H9 (cell line): ENCODE measurements at regions not wholly inside any gene's neighbourhood (a gene's known extent, or its start where the extent isn't known, plus 50 kb on each side); places are given as distances from the start of the nearest gene placed in this dataset.

Source experiments
- DNase-seq: peaks from one replicate; pipeline ENCODE4 v3.0.0-alpha.2; 2017
- H2AFZ ChIP-seq: one replicate; pipeline ENCODE4 v1.6.1; 2013; ENCODE audit warnings: mild to moderate bottlenecking, low read length, control low read depth, moderate library complexity
- H2AK5ac ChIP-seq: 2 replicates; pipeline ENCODE4 v1.6.1; 2013; ENCODE audit warnings: low read length, control low read depth, mixed read lengths; ENCODE audit not compliant: insufficient read length
- H2BK120ac ChIP-seq: one replicate; pipeline ENCODE4 v1.6.1; 2013; ENCODE audit warnings: low read depth, mild to moderate bottlenecking, low read length, control low read depth, inconsistent platforms; ENCODE audit not compliant: poor library complexity, severe bottlenecking
- H2BK12ac ChIP-seq: 2 replicates; pipeline ENCODE4 v1.6.1; 2013; ENCODE audit warnings: low read length, control low read depth, mixed read lengths, low read depth; ENCODE audit not compliant: insufficient read length
- H2BK15ac ChIP-seq: 2 replicates; pipeline ENCODE4 v1.6.1; 2013; ENCODE audit warnings: low read depth, low read length, control low read depth
- H2BK20ac ChIP-seq: one replicate; pipeline ENCODE4 v1.6.1; 2013; ENCODE audit warnings: low read depth, mild to moderate bottlenecking, low read length, control low read depth, inconsistent platforms; ENCODE audit not compliant: poor library complexity, severe bottlenecking
- H2BK5ac ChIP-seq: 2 replicates; pipeline ENCODE4 v1.6.1; 2013; ENCODE audit warnings: low read length, control low read depth, mixed read lengths; ENCODE audit not compliant: insufficient read length
- H3K14ac ChIP-seq: 2 replicates; pipeline ENCODE4 v1.6.1; 2013; ENCODE audit warnings: low read length, control low read depth; ENCODE audit not compliant: insufficient read depth
- H3K18ac ChIP-seq: 2 replicates; pipeline ENCODE4 v1.6.1; 2013; ENCODE audit warnings: low read depth, mild to moderate bottlenecking, mixed read lengths, low read length, control low read depth; ENCODE audit not compliant: insufficient read length
- H3K23ac ChIP-seq: 2 replicates; pipeline ENCODE4 v1.6.1; 2013; ENCODE audit warnings: low read length, control low read depth, mixed read lengths, low read depth; ENCODE audit not compliant: insufficient read length
- H3K23me2 ChIP-seq: 2 replicates; pipeline ENCODE4 v1.6.1; 2013; ENCODE audit warnings: low read depth, mild to moderate bottlenecking, mixed read lengths, low read length, control low read depth; ENCODE audit not compliant: insufficient read length, poor library complexity, severe bottlenecking
- H3K27ac ChIP-seq: 2 replicates; pipeline ENCODE4 v1.5.1; 2013; ENCODE audit warnings: low read length, control low read depth, mixed read lengths, low read depth; ENCODE audit not compliant: insufficient read length
- H3K27me3 ChIP-seq: 2 replicates; pipeline ENCODE4 v1.6.1; 2013; ENCODE audit warnings: low read length, control low read depth, inconsistent platforms; ENCODE audit not compliant: insufficient read depth
- H3K4ac ChIP-seq: 2 replicates; pipeline ENCODE4 v1.6.1; 2013; ENCODE audit warnings: low read depth, mild to moderate bottlenecking, control low read depth, inconsistent platforms, low read length, moderate library complexity
- H3K4me1 ChIP-seq: 2 replicates; pipeline ENCODE4 v1.6.1; 2013; ENCODE audit warnings: low read length, control low read depth, inconsistent platforms; ENCODE audit not compliant: insufficient read depth
- H3K4me2 ChIP-seq: 2 replicates; pipeline ENCODE4 v1.6.1; 2013; ENCODE audit warnings: low read length, control low read depth, mixed read lengths; ENCODE audit not compliant: insufficient read length, insufficient read depth
- H3K56ac ChIP-seq: 2 replicates; pipeline ENCODE4 v1.6.1; 2013; ENCODE audit warnings: low read depth, mild to moderate bottlenecking, mixed read lengths, low read length, control low read depth; ENCODE audit not compliant: insufficient read length
- H3K79me1 ChIP-seq: 2 replicates; pipeline ENCODE4 v1.6.1; 2013; ENCODE audit warnings: low read depth, mild to moderate bottlenecking, moderate library complexity, low read length, control low read depth, inconsistent platforms; ENCODE audit not compliant: insufficient read depth, poor library complexity, severe bottlenecking
- H3K79me2 ChIP-seq: 2 replicates; pipeline ENCODE4 v1.6.1; 2013; ENCODE audit warnings: low read length, control low read depth, inconsistent platforms; ENCODE audit not compliant: insufficient read depth
- H3K9ac ChIP-seq: 2 replicates; pipeline ENCODE4 v1.6.1; 2013; ENCODE audit warnings: low read length, control low read depth, mixed read lengths; ENCODE audit not compliant: insufficient read length; ENCODE audit errors: extremely low read depth
- H3K9me3 ChIP-seq: one replicate; pipeline ENCODE4 v1.6.1; 2013; ENCODE audit warnings: low read depth, low read length, inconsistent platforms; ENCODE audit not compliant: control insufficient read depth
- H3T11ph ChIP-seq: one replicate; pipeline ENCODE4 v1.6.1; 2013; ENCODE audit warnings: mild to moderate bottlenecking, low read length, control low read depth, inconsistent platforms
- H4K20me1 ChIP-seq: one replicate; pipeline ENCODE4 v1.6.1; 2013; ENCODE audit not compliant: control insufficient read depth, insufficient read length, insufficient read depth
- H4K5ac ChIP-seq: 2 replicates; pipeline ENCODE4 v1.6.1; 2013; ENCODE audit warnings: low read depth, mild to moderate bottlenecking, mixed read lengths, low read length, control low read depth; ENCODE audit not compliant: insufficient read length
- H4K8ac ChIP-seq: replicated peaks from 2 replicates; pipeline ENCODE4 v1.6.1; 2013; ENCODE audit warnings: low read length, control low read depth, mixed read lengths, low read depth; ENCODE audit not compliant: insufficient read length
- H4K91ac ChIP-seq: 2 replicates; pipeline ENCODE4 v1.6.1; 2013; ENCODE audit warnings: low read depth, mild to moderate bottlenecking, moderate library complexity, mixed read lengths, low read length, control low read depth; ENCODE audit not compliant: insufficient read length
- H3K27ac Mint-ChIP-seq, 3 experiments: 2 replicates in 2 of 3; 3 replicates in 1 of 3; pipeline ENCODE4 v1.8.0; 2020 to 2021; ENCODE audit warnings: mixed read lengths in 3 of 3, mild to moderate bottlenecking in 1 of 3, moderate library complexity in 1 of 3
- H3K27me3 Mint-ChIP-seq: 2 replicates; pipeline ENCODE4 v1.8.0; 2021; ENCODE audit warnings: low read depth, mild to moderate bottlenecking, moderate library complexity, mixed read lengths
- H3K36me3 Mint-ChIP-seq, 3 experiments: 2 replicates in 2 of 3; 3 replicates in 1 of 3; pipeline ENCODE4 v1.8.0; 2020 to 2021; ENCODE audit warnings: low read depth in 3 of 3, mixed read lengths in 3 of 3; ENCODE audit not compliant: insufficient read depth in 1 of 3
- H3K4me1 Mint-ChIP-seq, 2 experiments: 2 replicates each; pipeline ENCODE4 v1.8.0; 2020; ENCODE audit warnings: mixed read lengths in 2 of 2
- H3K4me3 Mint-ChIP-seq, 2 experiments: 2 replicates in 1 of 2; 3 replicates in 1 of 2; pipeline ENCODE4 v1.8.0; 2020 to 2021; ENCODE audit warnings: mild to moderate bottlenecking in 2 of 2, mixed read lengths in 2 of 2, moderate library complexity in 1 of 2
- H3K9me3 Mint-ChIP-seq, 2 experiments: 2 replicates in 1 of 2; 3 replicates in 1 of 2; pipeline ENCODE4 v1.8.0; 2020; ENCODE audit warnings: mild to moderate bottlenecking in 2 of 2, mixed read lengths in 2 of 2, moderate library complexity in 1 of 2
- WGBS: extraction: QIAGEN DNeasy Blood & Tissue Kit; methylation state at CpG from one replicate; pipeline ENCODE4 v1.1.7; 2013; ENCODE audit warnings: missing lambda C conversion rate, low lambda C conversion rate, mixed read lengths; ENCODE audit not compliant: insufficient read length; ENCODE audit errors: extremely low coverage; 5-methylcytosine and 5-hydroxymethylcytosine counted together
- TF ChIP-seq, protein P1 (sequence below): fragments of 200-600 bp; sonication (generic); conservative IDR thresholded peaks from 3 replicates; pipeline ENCODE4 v1.8.0; 2021; ENCODE audit warnings: antibody characterized with exemption, mild to moderate bottlenecking

DNA sequence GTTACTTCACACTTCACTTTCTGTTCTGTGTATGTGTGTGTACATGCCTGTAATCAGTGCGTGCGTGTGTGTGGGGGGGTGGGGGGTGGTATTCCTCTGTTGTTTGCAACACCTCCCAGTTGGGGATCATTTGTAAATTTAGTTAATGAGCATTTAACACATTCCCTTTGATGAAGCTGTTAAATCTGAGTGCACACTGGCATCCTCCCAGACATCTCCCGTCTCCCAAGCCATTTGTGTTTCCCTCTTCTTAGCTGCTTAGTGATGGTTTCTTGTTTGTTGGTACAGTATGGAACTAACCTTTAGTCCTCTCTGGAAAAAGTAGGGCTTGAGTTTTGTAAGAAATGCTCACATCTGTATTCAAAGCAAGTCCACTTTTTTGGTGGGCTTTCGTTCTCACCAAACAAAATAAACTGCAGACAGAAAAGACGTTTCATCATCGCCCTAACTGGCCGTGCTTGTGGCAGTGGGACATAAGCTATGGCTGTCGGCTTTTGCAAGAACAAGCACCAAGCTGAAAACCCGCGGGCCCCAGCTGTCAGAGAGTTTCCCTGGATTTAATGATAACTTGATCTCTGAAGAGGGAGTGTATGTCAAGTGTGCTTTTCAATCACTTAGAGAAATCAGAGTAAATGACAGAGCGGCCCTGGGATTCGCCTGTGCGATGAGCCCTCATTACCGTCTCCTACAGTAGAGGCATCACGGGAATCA is 54.9 kb upstream of the SASH1 start:
- no CpG with 5 or more reads among the region's 15 CpGs for WGBS
- Mint-ChIP-seq H3K9me3 (no peaks in the 10 kb centered on the region), H3K27ac (no peak overlapping the region), H3K36me3 (no peaks in the 10 kb centered on the region), H3K27me3 (no peaks in the 10 kb centered on the region), H3K4me1 (peaks cover 0 to 4% of the 10 kb centered on the region in 2 experiments; a peak in 1 of 4 replicates), H3K4me3 (no peak overlapping the region)
- no peak overlapping the region for H2BK120ac ChIP-seq
- no peak overlapping the region for H3K27ac ChIP-seq
- no peaks in the 10 kb centered on the region for H4K20me1 ChIP-seq
- no peak overlapping the region for H3K14ac ChIP-seq
- no peaks in the 10 kb centered on the region for H3K27me3 ChIP-seq
- no peaks in the 10 kb centered on the region for H3K79me1 ChIP-seq
- H3K4me2 ChIP-seq, result no peak overlapping the region
- no peaks in the 10 kb centered on the region for H3K4me1 ChIP-seq
- H2AK5ac ChIP-seq, result no peak overlapping the region
- H3K4ac ChIP-seq, result no peak overlapping the region
- H3K9ac ChIP-seq, result no peak overlapping the region
- no peak overlapping the region for H2BK20ac ChIP-seq
- TF ChIP-seq, protein P1, sequence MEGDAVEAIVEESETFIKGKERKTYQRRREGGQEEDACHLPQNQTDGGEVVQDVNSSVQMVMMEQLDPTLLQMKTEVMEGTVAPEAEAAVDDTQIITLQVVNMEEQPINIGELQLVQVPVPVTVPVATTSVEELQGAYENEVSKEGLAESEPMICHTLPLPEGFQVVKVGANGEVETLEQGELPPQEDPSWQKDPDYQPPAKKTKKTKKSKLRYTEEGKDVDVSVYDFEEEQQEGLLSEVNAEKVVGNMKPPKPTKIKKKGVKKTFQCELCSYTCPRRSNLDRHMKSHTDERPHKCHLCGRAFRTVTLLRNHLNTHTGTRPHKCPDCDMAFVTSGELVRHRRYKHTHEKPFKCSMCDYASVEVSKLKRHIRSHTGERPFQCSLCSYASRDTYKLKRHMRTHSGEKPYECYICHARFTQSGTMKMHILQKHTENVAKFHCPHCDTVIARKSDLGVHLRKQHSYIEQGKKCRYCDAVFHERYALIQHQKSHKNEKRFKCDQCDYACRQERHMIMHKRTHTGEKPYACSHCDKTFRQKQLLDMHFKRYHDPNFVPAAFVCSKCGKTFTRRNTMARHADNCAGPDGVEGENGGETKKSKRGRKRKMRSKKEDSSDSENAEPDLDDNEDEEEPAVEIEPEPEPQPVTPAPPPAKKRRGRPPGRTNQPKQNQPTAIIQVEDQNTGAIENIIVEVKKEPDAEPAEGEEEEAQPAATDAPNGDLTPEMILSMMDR, result no peak
- no peak overlapping the region for H2BK12ac ChIP-seq
- no peak overlapping the region for H2BK15ac ChIP-seq
- no peak overlapping the region for H3K18ac ChIP-seq
- no peak overlapping the region for H4K8ac ChIP-seq
- H3K23ac ChIP-seq, result no peak overlapping the region
- DNase-seq, result no peak
- H4K5ac ChIP-seq, result no peak overlapping the region
- H3K56ac ChIP-seq, result no peak overlapping the region
- H2BK5ac ChIP-seq, result no peak overlapping the region
- H3K79me2 ChIP-seq, result no peaks in the 10 kb centered on the region
- H3T11ph ChIP-seq, result no peak overlapping the region
- H3K9me3 ChIP-seq, result no peaks in the 10 kb centered on the region
- H3K23me2 ChIP-seq, result no peaks in the 10 kb centered on the region
- no peak overlapping the region for H4K91ac ChIP-seq
- H2AFZ ChIP-seq, result no peak overlapping the region
